DMS79 (cell line): ENCODE measurements at regions not wholly inside any gene's neighbourhood (a gene's known extent, or its start where the extent isn't known, plus 50 kb on each side); places are given as distances from the start of the nearest gene placed in this dataset.
"Not testable (repeated sequence)": the region's sequence is repeated elsewhere in the genome, so short reads cannot be mapped to it uniquely, and the experiment has no call there.

Experiments
- DNase-seq: peaks from one replicate; lab custom pipeline; 2025; lab: John Stamatoyannopoulos, UW

DNA sequence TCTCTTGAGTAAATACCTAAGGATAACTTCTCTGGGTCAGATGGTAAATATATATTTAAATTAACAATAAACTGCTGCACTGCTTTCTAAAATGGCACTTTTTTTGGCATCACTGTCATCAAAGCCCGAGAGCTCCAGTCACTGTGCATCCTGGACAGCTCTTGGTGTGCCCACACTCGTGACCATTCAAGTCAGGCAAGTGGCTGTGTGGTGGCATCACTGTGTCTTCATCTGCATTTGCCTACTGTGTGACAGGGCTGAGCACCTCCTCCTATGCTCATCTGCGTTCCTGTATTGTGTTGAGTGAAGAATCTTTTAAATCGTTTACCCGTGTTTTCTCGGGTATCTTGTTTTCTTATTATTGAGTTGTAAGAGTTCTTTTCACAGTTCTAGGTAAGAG lies 568.1 kb upstream of the SALL3 start:
- DNase-seq, result no peak

GRCh38 chr18:78414302-78414701 lies 565.3 kb upstream of the SALL3 start:
- DNase-seq, result no peak

DNA sequence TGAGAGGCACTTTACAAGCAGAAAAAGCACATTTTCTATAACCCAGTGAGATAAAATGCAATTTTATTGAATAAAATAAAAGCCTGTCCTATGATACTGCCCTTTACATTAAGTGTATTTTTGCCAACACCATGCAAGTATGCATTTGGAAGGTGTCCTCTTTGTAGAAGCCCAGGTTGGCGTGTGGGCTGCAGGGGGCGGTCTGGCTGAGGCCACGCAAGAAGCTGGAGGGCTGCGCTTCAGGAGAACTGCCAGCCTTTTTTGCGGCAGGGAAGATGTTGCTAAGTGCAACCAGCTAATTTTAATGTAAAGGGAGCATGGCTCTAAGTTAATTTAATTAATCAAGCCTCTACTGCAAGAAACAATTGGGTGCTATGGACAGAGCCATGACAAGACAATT lies 562.8 kb upstream of the SALL3 start:
- no peak for DNase-seq

- no peak for DNase-seq
Observed at GRCh38 chr18:78418379-78418778, 561.2 kb upstream of the SALL3 start.

DNA sequence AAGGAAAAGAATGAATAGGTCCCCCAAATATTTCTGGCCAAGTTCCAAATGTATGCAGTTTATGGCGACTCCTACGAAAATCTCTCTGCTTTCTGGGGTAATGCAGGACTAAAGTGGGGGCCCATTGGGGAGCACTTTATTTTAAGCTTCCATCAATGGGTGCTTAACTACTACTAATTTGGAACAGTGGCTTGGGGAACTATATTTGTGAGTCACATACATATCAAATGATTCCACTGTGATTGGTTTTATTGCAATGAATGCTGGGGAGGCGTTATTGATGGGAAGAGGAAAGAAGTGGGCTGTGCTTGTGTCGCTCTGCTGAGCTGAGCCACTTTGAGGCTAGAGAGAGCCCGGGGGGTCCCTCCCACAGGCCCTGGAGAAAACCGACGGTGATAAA lies 560.4 kb upstream of the SALL3 start:
- DNase-seq, result no peak

GRCh38 chr18:78420116-78420515 lies 559.5 kb upstream of the SALL3 start:
- DNase-seq, result no peak

DNA sequence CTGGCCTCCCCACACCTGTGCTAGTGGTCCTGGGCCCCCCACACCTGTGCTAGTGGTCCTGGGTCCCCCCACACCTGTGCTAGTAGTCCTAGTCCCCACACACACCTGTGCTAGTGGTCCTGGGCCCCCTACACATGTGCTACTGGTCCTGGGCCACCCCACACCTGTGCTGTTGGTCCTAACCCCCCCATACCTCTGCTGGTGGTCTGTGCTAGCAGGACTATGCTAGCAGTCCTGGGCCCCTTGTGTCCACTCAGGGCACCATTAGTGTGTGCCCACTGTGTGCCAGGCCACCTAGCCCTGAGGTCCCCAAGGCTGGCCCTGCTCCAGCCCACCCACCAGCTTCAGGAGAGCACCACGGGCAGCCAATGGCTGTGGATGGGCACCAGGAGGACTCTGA lies 558.2 kb upstream of the SALL3 start:
- DNase-seq, result no peak

- no peak for DNase-seq
Observed at GRCh38 chr18:78422336-78422735, 557.3 kb upstream of the SALL3 start.

GRCh38 chr18:78423811-78424210 lies 555.8 kb upstream of the SALL3 start:
- no peak for DNase-seq

DNA sequence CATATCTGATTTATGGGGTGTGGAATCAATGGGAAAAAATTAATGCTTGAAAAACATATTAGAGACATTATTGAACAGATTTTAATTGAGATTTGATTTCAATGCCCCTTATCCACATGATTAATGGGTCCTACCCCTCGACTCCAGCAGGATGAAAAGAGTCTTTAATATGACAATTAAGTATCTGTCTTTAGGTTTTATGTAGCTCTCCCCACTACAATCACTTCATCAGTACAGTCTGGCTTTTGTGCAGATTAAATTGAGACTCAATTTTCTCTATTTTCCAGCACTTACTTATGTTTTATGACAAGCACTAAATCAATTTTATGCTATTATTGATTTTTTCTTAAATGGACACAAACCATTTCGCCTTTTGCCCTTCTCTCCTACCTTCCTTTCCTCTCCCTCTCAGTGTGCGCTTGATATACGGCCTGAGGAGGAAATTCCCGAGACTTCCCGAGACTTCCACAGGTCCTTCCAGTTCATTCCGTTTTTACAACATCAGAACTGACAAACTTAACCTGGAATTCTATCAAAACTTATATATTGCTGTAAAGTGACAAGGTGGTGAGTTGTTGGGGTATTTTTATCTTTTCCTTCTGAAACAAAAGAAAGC lies 555.1 kb upstream of the SALL3 start:
- DNase-seq, result no peak

DNA sequence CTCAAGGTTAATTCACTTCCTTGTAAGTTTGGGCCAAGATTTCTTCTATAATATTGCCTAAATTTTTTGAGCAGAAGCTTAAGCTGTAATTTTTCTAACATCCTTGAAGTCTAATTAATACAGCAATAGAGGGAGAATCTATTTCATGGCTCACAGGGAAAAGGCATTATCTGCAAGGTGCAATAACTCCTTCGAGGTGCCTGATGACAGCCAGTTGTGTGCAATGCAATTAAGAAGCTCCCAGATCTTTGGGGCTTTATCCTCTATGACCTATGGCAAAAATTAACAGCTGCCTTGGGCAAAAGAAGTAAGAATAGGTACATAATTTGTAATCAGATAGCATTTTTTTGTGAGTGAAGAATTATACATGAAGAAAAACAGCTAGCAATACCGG lies 554.6 kb upstream of the SALL3 start:
- DNase-seq, result no peak

DNA sequence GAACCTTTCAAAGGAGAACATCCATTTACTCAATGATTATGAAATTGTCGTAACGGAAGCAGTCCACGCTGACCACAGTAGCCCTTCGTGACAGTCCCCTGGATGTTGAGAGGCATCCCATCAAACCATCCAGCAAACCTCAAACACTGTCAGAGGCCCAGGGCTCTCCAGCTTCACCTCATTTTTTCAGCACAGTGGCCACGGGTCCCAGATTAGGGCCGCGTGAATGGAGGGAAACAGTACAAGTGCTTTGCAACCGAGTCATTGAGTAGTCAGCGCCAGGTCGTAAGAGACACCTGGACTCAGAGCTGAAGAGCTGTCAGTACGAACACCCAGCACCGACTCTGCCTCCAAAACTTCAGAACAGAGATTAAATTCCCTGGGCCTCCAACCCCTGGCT lies 552.5 kb upstream of the SALL3 start:
- DNase-seq, result no peak

DNA sequence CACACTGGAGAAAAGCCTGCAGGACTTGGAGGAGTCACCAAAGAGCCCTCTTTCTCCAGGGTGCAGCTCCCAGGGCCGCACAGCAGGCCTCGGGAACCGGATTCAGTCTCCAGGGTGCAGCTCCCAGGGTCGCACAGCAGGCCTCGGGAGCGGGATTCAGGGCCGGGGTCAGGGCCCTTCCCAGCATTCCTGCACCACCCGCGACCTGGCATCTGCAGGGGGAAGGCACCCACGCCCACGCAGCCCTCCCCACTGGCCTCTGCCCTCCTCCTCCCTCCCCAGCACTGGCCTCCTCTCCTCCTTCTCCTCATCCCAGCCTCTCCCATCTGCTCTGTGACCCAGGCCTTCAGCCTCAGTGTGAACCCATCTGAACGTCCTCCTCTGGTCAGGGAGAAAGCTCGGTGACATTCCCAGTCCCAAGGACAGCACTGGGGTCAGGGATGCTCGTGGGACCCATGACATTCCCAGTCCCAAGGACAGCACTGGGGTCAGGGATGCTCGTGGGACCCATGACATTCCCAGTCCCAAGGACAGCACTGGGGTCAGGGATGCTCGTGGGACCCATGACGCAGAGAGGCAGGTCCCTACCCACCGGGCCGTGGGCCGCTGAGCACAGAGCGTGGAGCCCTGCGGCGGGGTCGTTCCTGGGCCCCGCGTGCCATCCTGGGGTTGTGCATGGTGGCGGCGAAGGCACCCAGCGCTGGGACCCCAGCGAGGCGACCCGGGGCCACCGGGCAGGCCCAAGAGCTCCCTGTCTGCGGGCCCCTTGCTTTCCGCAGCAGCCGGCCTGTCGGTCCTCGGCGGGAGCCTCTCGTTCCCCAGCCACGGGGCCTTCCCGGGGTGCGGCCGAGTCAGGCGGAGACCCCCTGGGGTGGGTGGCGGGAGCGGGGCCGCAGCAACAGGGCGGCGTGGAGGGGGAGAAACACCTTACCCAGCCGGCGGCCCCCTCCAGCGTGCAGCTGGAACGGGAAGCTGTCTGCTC lies 550.2 kb upstream of the SALL3 start:
- no peak for DNase-seq

- peak; percentile 12 for DNase-seq
Observed at GRCh38 chr18:78430131-78430758, 549.4 kb upstream of the SALL3 start.

- DNase-seq, result no peak
Observed at GRCh38 chr18:78431606-78432005, 548.0 kb upstream of the SALL3 start.

DNA sequence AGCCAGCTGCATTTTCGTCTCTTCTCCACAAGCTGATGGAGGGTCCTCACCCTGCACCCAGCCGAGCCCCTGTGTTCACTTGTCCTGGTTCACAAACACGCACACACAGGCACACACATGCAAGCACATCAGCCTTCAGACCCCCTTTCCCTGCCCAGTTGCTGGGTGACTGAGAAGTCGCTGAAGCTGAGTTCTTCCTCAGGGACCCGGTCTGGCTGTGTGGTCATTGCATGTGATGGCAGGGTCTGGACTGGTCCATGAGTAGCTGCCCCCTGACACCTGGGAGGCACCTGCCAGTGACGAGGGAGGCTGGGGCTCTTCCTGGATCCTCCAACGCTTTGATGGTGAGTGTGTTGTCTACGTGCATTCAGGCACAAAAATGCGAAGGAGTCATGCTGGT lies 546.1 kb upstream of the SALL3 start:
- no peak for DNase-seq

- DNase-seq, result no peak
Observed at GRCh38 chr18:78436110-78436509, 543.5 kb upstream of the SALL3 start.

DNA sequence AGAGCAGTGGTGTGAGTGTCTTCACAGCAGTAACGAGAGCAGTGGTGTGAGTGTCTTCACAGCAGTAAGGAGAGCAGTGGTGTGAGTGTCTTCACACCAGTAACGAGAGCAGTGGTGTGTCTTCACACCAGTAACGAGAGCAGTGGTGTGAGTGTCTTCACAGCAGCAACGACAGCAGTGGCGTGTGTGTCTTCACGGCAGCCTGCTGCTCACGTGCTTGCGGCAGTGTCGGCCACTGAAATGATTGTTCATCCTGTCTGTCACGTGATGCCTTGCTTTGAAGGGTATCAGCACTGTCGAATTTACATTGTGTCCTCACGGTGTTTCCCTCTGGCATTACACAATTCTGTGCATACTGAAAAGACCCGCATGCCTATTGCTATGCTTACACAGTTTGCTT lies 541.4 kb upstream of the SALL3 start:
- DNase-seq, result not testable (repeated sequence)

DNA sequence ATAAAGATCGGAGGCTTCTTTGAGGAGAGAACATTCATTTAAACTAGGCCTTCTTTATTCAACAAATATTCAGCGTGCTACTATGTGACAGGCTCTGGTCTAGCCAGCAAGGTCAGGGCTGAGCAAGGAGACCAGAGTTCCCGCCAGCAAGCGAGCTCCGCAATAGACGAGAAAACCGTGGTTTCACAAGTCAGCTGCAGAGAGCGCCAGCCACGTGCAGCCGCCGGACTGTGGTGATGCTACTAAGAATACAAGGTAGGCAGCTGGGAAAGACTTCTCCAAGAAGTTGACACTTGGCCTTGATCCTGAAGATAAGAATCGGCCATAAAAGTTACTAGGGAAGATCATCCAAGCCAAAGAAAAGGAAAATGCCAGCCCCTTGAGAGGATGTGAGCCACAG lies 533.7 kb upstream of the SALL3 start:
- no peak for DNase-seq

DNA sequence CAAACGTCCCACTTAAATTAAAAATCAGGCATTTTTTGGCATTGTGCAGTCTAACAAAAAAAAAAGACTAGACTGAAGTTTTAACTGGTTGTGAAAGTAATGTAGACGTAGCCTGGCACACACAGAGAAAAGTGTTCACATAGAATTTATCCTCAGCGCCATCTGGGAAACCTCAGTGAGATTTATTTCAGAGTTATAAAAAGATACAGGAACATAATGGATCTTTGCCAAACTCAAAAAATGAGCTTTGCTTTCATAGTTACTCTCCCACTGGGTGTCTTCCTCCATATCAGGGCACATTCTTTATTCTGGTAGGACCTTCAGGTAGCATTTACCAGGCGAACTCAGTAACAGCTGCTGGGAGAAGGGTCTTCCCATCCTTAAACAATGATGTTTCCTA lies 532.4 kb upstream of the SALL3 start:
- no peak for DNase-seq

DNA sequence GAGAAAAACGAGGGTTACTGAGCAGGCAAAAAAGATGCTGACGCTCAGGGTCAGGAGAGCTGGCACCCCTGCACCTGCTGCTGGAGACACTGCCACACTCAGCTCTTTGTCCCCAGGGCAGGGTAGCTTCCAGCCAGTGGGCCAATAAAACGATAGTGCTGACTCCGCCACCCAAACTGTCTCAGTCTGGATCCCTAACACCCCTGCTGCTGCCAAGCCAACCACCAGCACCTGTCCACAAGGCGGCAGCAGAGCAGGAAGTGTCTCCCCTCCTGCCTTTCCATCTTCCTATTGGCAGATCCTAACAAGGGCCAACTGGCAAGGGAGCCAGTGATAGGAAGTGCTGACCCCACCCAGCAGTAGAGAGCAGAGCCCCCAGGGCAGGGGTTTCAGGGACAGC lies 531.5 kb upstream of the SALL3 start:
- no peak for DNase-seq

DNA sequence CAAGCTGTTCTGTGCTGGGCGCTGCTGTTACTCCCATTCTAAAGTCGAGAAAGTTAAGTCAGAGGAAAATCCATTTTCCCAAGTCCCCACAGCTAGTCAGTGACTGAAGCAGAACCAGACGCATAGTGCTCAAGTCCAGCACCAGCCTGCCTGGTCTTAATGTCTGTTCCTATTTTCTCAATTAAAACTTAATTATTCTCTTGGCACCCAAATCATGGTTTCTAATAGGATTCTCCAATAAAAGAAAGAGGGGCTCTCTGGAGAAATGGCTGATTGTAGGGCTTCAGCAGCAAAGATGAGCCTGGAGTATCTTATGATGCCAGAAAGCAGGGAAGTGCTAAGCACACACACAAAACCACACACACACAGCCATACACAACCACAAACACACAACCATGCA lies 531.0 kb upstream of the SALL3 start:
- no peak for DNase-seq

DNA sequence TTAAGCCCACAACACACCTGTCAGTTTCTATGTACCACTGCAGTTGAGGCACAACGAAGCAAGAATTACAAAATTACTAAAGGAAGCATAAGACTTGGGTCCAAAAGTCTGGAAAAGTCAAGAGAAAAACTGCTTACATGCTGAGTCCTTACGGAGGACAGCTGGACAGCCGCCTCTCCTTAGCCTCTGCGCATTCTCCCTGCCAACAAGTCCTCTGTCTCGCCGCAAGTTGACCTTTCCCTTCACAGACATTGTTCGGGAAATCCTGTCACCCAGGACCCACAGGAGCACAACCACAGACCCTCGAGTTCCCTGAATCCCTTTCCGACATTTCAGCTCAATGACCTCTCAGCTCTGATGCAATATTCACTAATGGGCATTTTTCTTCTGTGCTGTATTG lies 525.4 kb upstream of the SALL3 start:
- no peak for DNase-seq
